Mesodermal cell (in vitro differentiated cells): ENCODE measurements at regions not wholly inside any gene's neighbourhood (a gene's known extent, or its start where the extent isn't known, plus 50 kb on each side); places are given as distances from the start of the nearest gene placed in this dataset.

Experiments used
- H3K27ac ChIP-seq: 2 replicates; pipeline ENCODE4 v1.7.0; 2013; ENCODE audit warnings: mild to moderate bottlenecking, low read depth, low read length, moderate library complexity; ENCODE audit not compliant: severe bottlenecking
- H3K36me3 ChIP-seq: 2 replicates; pipeline ENCODE4 v1.7.1; 2013; ENCODE audit warnings: mild to moderate bottlenecking, low read length, moderate library complexity; ENCODE audit not compliant: control insufficient read depth, insufficient read depth
- H3K4me1 ChIP-seq: one replicate; pipeline ENCODE4 v1.7.1; 2013; ENCODE audit warnings: mild to moderate bottlenecking, low read length; ENCODE audit not compliant: insufficient read depth, control insufficient read depth, poor library complexity, severe bottlenecking
- H3K4me3 ChIP-seq: 2 replicates; pipeline ENCODE4 v1.7.0; 2013; ENCODE audit warnings: low read length, control low read depth, mild to moderate bottlenecking; ENCODE audit not compliant: insufficient read depth, poor library complexity, severe bottlenecking; ENCODE audit errors: extremely low read depth
- H3K9me3 ChIP-seq: 2 replicates; pipeline ENCODE4 v1.7.1; 2013; ENCODE audit warnings: mild to moderate bottlenecking, low read length, moderate library complexity; ENCODE audit not compliant: control insufficient read depth
- WGBS, 2 experiments: methylation state at CpG; one replicate each; pipeline ENCODE4 v1.1.5; 2013; ENCODE audit warnings: missing lambda C conversion rate in 2 of 2; ENCODE audit not compliant: insufficient coverage in 2 of 2; 5-methylcytosine and 5-hydroxymethylcytosine counted together

DNA sequence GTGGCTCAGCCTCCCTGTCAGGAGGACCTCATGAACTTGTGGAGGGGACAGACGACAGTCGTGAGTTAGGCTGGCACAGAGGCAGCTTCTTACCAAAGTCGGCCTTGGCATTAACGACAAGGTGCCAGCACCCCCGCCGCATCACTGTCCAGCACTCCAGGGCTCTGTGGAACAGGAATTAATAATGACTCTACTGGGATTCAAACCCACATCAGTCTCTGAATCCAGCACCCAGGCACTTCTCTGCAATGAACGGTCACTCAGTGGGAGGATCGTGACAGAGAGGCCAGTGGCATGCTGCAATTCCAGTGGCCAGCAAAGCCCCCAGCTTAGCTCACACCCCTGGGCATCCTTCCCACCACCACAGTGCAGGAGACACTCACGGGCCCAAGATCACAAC, 263.3 kb upstream of the ADAMTS16 start:
- H3K9me3 ChIP-seq: no peaks in the 10 kb centered on the region
- H3K36me3 ChIP-seq: no peaks in the 10 kb centered on the region
- no peak overlapping the region for H3K27ac ChIP-seq
- 87 to 93% methylated on average over 8 of the region's 9 CpGs for WGBS, 2 experiments
- no peak overlapping the region for H3K4me3 ChIP-seq
- H3K4me1 ChIP-seq: no peaks in the 10 kb centered on the region

DNA sequence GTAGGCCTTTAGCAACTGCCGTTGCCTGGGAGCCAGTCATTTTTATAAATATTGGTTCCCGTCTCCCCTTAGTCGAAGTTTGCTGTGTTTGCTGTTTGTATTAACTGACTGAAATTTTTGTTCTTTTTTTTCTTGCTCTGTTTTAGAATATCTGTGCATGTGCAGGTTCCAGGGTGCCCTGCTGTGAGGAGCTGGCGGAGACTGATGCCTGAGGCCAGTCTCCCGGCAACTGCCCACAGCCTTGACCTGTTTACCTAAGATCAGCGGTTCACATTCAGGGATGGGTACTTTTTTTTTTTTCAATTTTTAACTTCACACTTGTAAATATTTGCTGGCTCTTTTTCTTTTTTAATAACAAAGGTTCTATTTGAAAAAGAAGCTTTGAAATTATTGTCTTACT, 262.6 kb upstream of the ADAMTS16 start:
- Histone ChIP-seq H3K36me3 (no peaks in the 10 kb centered on the region), H3K9me3 (no peaks in the 10 kb centered on the region), H3K27ac (no peak overlapping the region), H3K4me1 (no peaks in the 10 kb centered on the region), H3K4me3 (no peak overlapping the region)
- WGBS, 2 experiments: 86 to 98% methylated on average over 5 of the region's 6 CpGs

DNA sequence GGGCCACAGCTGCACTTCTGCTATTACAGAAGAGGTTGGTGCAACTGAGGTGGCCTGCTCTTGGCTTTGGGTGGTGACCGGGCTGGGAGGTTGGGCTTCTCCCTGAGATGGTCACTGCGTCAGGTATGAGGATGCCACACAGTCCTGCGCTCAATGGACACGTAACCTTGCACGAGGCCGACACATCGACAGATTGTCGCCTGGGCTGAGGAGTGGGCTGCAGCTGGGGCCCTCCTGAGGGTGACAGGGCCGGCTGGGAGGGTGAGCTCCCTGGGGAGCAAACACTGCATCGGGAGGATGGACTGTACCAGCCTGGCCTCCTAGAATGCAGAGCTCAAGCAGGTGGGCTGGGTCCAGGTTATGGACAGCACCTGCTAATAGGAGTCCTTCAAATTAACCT, 261.1 kb upstream of the ADAMTS16 start:
- WGBS, 2 experiments: 89 to 92% methylated on average over 9 to 10 of the region's 10 CpGs
- Histone ChIP-seq H3K9me3 (no peaks in the 10 kb centered on the region), H3K27ac (no peak overlapping the region), H3K4me3 (no peak overlapping the region), H3K36me3 (no peaks in the 10 kb centered on the region), H3K4me1 (no peaks in the 10 kb centered on the region)

DNA sequence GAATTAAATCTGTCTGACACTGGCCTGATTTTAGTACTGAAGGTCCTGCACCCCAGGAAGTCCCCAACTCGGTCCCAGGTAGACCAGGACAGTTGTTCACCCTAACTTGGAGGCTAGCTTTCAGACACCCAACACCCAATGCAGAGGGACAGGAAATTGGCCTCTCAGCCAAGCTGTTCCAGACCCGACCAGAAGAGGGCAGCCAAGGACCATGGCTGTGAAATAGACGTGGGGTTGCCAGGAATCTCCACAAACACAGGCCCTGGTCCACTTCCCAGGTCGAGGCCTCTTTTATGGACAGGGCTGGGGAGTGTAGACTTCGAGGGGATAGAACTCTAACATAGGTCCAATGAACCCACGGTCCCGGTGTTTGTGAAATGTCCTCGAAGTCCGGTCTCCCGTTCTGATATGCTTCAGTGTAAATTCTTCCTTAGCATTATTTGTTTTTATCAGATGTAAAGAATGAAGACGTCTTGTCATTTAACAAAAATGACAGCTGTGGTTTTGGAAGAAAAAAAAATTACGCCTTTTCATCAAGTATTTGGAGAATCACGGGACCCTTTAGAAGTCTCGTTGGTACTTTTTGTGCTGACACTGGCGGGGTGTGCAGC, 260.3 kb upstream of the ADAMTS16 start:
- WGBS, 2 experiments: 44 to 60% methylated on average over 9 to 11 of the region's 15 CpGs
- Histone ChIP-seq H3K36me3 (no peaks in the 10 kb centered on the region), H3K4me1 (no peaks in the 10 kb centered on the region), H3K4me3 (no peak overlapping the region), H3K27ac (no peak overlapping the region), H3K9me3 (no peaks in the 10 kb centered on the region)

DNA sequence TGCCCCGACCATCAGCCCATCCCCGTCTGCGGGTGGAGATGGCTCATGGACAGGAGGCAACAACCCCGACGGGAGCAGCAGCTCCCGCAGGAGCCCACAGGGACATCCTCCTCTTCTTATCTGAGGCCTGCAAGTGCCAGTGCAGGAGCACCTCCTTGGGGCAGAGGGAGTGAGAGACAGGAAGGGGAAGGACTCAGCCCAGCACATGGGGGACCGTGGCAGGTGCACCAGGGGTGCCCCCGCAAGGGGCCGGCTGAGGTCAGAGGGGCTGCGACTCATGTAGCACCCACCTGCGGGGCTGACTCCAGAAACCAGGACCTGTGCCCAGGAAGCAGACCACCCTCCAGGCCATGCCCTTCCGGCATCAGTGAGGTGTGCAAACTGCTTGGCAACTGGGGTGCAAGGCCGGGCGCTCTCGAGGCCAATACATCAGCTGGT, 259.8 kb upstream of the ADAMTS16 start:
- H3K9me3 ChIP-seq: no peaks in the 10 kb centered on the region
- no peaks in the 10 kb centered on the region for H3K4me1 ChIP-seq
- no peaks in the 10 kb centered on the region for H3K36me3 ChIP-seq
- 88 to 93% methylated on average over 13 to 14 of the region's 15 CpGs for WGBS, 2 experiments
- H3K27ac ChIP-seq: no peak overlapping the region
- no peak overlapping the region for H3K4me3 ChIP-seq

DNA sequence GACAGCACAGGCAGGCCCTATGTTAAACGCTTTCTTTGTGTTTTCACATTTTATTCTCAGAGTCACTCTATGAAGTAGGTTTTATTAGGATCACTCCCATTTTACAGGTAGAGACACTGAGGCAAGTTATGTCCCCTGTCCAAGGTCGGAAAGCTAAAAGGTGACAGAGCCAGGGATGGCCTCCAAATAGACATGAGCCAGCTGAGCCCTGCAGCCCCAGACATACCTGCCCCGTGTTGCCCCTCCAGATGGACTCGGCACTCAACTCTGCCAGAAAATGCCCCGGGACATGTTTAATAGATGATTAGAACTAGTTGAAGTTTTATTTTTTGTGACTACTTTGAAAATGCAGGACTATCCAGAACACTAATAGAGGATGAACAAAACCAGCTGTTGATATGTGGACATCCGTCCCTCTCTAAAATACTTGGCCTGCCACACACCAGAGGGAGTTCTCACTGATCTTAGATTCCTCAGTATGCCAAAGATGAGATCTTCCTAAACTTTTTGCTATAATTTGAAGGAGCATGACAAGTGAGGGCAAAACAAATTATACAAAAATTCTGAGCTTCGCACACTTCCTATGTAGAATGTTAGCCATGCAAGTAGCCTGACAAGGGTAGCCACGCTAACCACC, 258.6 kb upstream of the ADAMTS16 start:
- no peak overlapping the region for H3K4me3 ChIP-seq
- H3K27ac ChIP-seq: no peak overlapping the region
- H3K36me3 ChIP-seq: no peaks in the 10 kb centered on the region
- 85 to 98% methylated on average over 4 to 7 of the region's 8 CpGs for WGBS, 2 experiments
- no peaks in the 10 kb centered on the region for H3K9me3 ChIP-seq
- no peaks in the 10 kb centered on the region for H3K4me1 ChIP-seq

DNA sequence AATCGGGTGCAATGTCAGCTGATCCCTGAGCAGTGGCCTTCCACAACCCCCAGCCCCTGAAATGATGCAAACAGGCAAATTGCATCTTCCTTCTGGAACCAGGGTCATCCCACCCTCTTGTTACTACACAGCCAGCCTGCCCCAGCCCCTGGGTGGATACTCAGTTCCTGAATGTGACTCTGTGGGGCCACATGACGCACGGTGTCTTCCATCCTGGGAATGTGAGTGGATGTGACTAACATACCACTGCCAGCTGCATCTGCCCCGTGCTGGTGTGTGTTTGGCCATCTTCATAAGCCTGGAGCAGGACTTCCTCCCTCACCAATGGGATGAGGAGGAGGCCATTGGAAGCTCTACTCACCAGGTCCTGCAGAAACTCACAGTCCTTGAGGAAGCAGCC, 257.9 kb upstream of the ADAMTS16 start:
- Histone ChIP-seq H3K4me1 (no peaks in the 10 kb centered on the region), H3K36me3 (no peaks in the 10 kb centered on the region), H3K27ac (no peak overlapping the region), H3K4me3 (no peak overlapping the region), H3K9me3 (no peaks in the 10 kb centered on the region)
- WGBS, 2 experiments: 89 to 95% methylated on average over 1 to 3 of the region's 4 CpGs

DNA sequence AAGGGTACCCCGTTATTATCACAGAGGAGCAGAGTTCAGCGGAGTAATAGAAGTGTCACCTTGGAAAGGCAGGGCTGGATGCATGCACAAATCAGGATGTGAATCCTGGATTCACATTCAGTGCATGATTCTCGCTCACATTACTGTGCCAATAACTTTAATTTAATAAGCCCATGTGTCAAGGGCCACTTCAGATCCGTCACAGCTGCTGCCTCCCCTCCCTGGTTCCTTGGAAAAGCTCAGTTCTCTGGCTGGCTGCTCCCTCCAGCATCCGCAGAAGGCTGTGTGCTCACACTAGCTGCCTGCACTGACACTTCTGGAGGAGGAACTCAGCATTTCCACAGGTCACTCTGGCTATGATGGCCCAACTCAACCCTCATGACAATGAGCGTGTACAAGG, 256.8 kb upstream of the ADAMTS16 start:
- no peak overlapping the region for H3K27ac ChIP-seq
- H3K9me3 ChIP-seq: no peaks in the 10 kb centered on the region
- no peaks in the 10 kb centered on the region for H3K4me1 ChIP-seq
- no peak overlapping the region for H3K4me3 ChIP-seq
- 92% methylated on average over 5 to 6 of the region's 6 CpGs for WGBS, 2 experiments
- H3K36me3 ChIP-seq: no peaks in the 10 kb centered on the region

DNA sequence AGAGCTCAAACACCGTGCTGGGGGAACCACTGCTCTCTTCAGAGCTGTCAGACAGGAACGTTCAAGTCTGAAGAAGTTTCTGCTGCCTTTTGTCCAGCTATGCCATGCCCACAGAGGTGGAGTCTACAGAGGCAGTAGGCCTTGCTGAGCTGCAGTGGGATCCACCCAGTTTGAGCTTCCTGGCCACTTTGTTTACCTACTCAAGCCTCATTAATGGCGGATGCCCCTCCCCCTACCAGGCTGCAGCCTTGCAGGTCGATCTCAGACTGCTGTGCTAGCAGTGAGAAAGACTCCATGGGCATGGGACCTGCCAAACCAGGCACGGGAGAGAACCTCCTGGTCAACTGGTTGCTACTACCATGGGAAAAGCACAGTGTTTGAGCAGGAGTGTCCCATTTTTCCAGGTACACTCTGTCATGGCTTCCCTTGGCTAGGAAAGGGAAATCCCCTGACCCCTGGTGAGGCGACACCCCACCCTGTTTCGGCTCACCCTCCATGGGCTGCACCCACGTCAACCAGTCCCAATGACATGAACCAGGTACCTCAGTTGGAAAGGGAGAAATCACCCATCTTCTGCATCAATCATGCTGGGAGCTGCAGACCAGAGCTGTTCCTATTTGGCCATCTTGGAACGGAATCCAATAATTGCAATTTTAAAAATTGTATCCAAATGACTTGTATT, 246.9 kb upstream of the ADAMTS16 start:
- no peak overlapping the region for H3K27ac ChIP-seq
- 76 to 85% methylated on average over 6 to 8 of the region's 9 CpGs for WGBS, 2 experiments
- H3K4me3 ChIP-seq: no peak overlapping the region
- H3K36me3 ChIP-seq: no peaks in the 10 kb centered on the region
- H3K4me1 ChIP-seq: no peaks in the 10 kb centered on the region
- no peaks in the 10 kb centered on the region for H3K9me3 ChIP-seq

DNA sequence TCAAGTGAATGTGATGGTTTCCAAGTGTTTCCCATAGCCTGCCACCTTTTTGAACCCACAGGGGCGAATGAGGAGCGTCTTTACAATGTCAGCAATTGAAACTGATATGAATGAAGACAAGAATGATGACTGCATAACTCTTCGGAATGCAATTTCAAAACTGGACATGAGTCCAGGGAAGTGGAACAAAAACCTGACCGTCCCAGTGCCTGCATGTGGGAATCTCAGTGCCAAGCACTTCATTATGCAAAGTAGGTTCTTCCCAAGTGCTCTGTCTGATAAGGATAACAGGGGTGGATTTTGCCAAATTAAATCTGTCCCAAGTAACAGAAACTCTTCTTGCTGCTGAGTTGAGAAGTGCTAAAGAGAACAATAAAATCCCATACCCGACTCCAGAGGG, 243.8 kb upstream of the ADAMTS16 start:
- H3K27ac ChIP-seq: no peak overlapping the region
- no peak overlapping the region for H3K4me3 ChIP-seq
- H3K9me3 ChIP-seq: no peaks in the 10 kb centered on the region
- 81 to 82% methylated on average over 5 of the region's 5 CpGs for WGBS, 2 experiments
- no peaks in the 10 kb centered on the region for H3K36me3 ChIP-seq
- H3K4me1 ChIP-seq: no peaks in the 10 kb centered on the region

DNA sequence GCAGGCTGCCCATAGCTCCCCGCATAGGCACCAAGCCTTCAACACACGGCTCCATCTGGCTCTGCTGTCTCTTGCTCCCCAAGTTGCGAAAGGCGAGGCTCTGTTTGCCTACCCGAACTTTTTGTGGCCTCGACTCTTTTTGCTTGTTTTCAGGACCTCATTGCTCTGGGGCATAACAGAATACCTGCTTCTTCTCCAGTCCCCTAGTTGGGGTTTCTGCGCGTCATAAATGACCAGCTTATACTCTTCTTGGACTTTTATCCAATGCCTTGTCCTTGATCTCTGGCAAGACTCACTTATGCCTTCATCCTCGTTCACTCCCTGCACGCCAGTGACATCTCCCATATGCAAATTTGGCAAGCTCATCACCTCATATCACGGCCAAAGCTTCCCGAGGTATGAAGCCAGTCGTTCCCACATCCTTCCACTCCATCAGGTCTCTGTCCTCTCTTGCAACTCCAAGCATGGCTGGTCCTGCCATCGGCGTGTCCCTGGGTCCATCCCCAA, 238.8 kb upstream of the ADAMTS16 start:
- no peaks in the 10 kb centered on the region for H3K36me3 ChIP-seq
- no peaks in the 10 kb centered on the region for H3K4me1 ChIP-seq
- H3K27ac ChIP-seq: no peak overlapping the region
- no peak overlapping the region for H3K4me3 ChIP-seq
- 86 to 87% methylated on average over 11 to 13 of the region's 15 CpGs for whole genome bisulfite sequencing, 2 experiments
- no peaks in the 10 kb centered on the region for H3K9me3 ChIP-seq
